IPS-15b (cell line): ENCODE measurements at regions not wholly inside any gene's neighbourhood (a gene's known extent, or its start where the extent isn't known, plus 50 kb on each side); places are given as distances from the start of the nearest gene placed in this dataset.
"Not testable (repeated sequence)": the region's sequence is repeated elsewhere in the genome, so short reads cannot be mapped to it uniquely, and the experiment has no call there.

Experiments
- H3K27me3 ChIP-seq: one replicate; pipeline ENCODE4 v1.6.1; 2013; ENCODE audit warnings: low read length; ENCODE audit not compliant: control insufficient read depth, insufficient read depth
- H3K36me3 ChIP-seq: one replicate; pipeline ENCODE4 v1.6.1; 2013; ENCODE audit warnings: low read length; ENCODE audit not compliant: control insufficient read depth, insufficient read depth
- H3K4me1 ChIP-seq: one replicate; pipeline ENCODE4 v1.6.1; 2013; ENCODE audit warnings: mild to moderate bottlenecking, low read length; ENCODE audit not compliant: control insufficient read depth, insufficient read depth
- H3K4me3 ChIP-seq: one replicate; pipeline ENCODE4 v1.5.1; 2013; ENCODE audit warnings: low read depth, low read length
- H3K9ac ChIP-seq: one replicate; pipeline ENCODE4 v1.6.1; 2013; ENCODE audit warnings: low read depth, mild to moderate bottlenecking, low read length
- H3K9me3 ChIP-seq: one replicate; pipeline ENCODE4 v1.6.1; 2013; ENCODE audit warnings: mild to moderate bottlenecking, low read length; ENCODE audit not compliant: control insufficient read depth, insufficient read depth

DNA sequence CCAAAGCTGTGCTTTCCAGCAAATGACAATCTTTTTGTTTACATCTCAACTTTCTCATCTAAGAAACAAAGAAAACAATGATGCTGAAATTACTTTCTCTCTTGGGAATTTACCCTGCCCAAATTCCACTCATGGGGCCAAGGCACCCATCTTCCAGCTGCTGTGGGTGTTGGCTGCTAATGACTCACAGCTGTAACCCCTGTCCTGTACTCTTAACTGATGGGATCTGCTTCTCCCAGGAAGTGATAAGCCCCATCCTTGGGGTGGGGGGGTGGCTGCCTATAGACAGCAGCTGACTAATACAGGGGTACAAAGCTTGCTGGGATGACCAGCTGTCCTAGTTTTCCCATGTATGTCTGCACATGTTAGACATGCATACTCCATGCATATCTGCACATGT lies 938.6 kb downstream of the C6orf118 start:
- Histone ChIP-seq H3K4me3 (no peak overlapping the region), H3K9me3 (no peaks in the 10 kb centered on the region), H3K27me3 (no peaks in the 10 kb centered on the region), H3K36me3 (no peaks in the 10 kb centered on the region), H3K4me1 (no peaks in the 10 kb centered on the region), H3K9ac (no peak overlapping the region)

DNA sequence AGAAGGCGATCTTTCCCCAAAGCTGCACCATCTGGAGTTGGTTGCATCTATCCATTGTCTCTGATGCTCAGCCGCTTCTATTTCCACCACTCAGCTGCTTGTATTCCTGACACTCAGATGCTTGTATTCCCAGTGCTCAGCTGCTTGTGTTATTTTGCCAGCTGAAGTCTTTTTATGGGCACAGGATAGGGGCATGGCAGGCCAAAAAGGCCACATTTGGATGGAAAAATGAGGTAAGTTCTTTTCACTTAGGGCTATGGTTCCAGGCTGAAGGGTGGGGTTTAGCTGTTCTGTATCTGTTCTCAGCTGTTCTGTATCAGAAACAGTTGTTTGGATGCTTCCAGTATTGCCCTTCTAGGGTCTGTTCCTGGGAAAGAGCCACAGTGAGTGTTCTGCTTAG lies 944.9 kb downstream of the QKI start:
- Histone ChIP-seq H3K27me3 (no peaks in the 10 kb centered on the region), H3K36me3 (no peaks in the 10 kb centered on the region), H3K4me3 (no peak overlapping the region), H3K4me1 (no peaks in the 10 kb centered on the region), H3K9me3 (no peaks in the 10 kb centered on the region), H3K9ac (no peak overlapping the region)

DNA sequence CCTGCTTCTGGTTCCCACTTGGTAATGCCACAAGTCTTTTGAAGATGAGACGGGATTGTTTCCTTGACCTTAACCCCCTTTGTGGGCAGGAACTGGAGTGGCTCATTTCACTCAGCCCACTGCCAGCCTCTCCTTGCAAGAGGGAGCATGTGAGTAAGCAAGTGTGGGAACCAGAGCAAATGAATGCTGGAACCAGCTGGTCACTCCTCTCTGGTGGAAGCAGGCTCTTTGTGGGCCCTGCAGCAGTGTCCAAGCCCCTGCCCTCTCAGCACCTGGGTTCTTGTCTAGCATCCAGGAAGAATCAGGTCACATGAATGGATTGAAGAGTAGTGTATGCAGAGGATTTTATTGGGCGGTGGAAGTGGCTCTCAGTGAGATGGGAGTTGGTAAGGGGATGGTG lies 944.5 kb downstream of the QKI start:
- Histone ChIP-seq H3K4me1 (no peaks in the 10 kb centered on the region), H3K27me3 (no peaks in the 10 kb centered on the region), H3K9ac (no peak overlapping the region), H3K9me3 (no peaks in the 10 kb centered on the region), H3K36me3 (no peaks in the 10 kb centered on the region), H3K4me3 (no peak overlapping the region)

DNA sequence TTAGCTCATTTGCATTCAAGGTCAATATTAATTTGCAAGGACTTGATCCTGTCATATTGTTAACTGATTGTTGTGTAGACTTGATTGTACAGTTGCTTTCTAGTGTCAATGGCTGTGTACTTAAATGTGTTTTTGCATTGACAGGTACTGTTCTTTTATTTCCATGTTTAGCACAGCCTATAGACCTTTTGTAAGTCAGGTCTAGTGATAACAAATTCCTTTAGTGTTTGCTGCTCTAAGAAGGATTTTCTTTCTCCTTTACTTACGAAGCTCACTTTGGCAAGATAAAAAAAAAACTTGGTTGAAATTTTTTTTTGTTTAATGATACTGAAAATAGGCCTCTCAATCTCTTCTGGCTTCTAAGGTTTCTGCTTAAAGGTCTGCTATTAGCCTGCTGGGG lies 942.3 kb downstream of the QKI start:
- Histone ChIP-seq H3K27me3 (no peaks in the 10 kb centered on the region), H3K36me3 (no peaks in the 10 kb centered on the region), H3K9ac (no peak overlapping the region), H3K4me1 (no peaks in the 10 kb centered on the region), H3K9me3 (no peaks in the 10 kb centered on the region), H3K4me3 (no peak overlapping the region)

DNA sequence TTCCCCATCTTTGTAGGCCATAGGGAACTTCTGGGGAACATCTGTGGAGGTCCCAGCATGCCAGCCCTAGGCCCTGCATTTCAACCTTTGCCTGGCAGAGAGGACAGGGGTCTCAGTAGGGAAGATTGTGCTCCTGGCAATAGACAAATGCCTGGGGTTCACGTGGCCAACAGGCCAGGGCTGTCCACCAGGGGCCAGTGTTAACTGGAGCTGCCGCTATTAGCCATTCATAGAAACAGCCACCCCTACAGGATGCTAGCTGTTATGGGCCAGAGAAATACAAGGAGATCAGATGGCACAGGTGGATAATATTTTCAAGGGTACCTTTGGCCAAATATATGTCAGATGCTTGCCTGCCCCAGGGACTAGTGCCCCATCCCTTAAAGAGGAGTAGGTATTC lies 932.9 kb downstream of the QKI start:
- H3K27me3 ChIP-seq = no peaks in the 10 kb centered on the region
- no peak overlapping the region for H3K4me3 ChIP-seq
- H3K36me3 ChIP-seq = no peaks in the 10 kb centered on the region
- peaks cover 7% of the 10 kb centered on the region for H3K4me1 ChIP-seq
- no peak overlapping the region for H3K9ac ChIP-seq
- no peaks in the 10 kb centered on the region for H3K9me3 ChIP-seq

DNA sequence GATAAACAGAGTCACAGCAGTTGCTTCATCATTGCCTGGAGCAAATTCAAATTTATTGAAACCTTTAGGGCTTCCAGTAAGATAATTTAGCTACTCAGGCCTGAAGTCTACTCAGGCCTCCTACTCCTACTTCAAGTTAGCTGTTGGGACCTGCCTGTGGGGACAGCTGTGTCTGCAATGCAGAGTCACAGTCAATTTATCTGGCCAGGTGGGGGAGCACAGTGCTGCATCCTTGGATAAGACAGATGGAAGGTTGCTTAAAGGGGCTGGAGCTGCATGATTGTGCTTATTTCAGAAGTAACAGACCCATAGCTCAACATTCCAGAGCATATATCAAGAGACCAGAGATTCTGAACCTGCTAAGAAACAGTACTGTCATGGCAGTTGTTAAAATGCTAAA lies 932.1 kb downstream of the QKI start:
- H3K36me3 ChIP-seq = no peaks in the 10 kb centered on the region
- H3K27me3 ChIP-seq = no peaks in the 10 kb centered on the region
- H3K9ac ChIP-seq = no peak overlapping the region
- peaks cover 7% of the 10 kb centered on the region for H3K4me1 ChIP-seq
- H3K9me3 ChIP-seq = no peaks in the 10 kb centered on the region
- no peak overlapping the region for H3K4me3 ChIP-seq

DNA sequence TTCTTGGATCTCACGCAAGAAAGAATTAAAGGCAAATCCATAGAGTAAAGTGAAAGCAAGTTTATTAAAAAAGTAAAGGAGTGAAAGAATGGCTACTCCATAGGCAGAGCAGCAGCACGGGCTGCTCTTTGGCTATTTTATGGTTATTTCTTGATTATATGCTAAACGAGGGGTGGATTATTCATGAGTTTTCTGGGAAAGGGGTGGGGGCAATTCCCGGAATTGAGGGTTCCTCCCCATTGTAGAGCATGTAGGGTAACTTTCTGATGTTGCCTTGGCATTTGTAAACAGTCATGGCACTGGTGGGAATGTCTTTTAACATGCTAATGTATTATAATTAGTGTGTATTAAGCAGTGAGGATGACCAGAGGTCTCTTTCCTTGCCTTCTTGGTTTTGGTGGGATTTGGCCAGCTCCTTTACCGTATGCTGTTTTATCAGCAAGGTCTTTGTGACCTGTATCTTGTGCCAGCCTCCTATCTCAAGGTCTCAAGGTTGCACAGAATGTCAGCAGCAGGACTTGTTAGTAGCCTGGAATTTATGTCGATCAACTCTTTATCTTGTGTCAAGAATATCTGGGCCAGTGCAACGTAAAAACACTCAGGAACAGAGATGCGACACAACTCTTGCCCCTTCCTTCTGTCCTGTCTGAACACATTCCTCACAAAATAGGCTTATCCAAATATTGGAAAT lies 931.4 kb downstream of the QKI start:
- Histone ChIP-seq H3K4me3 (no peak overlapping the region), H3K36me3 (no peaks in the 10 kb centered on the region), H3K27me3 (no peaks in the 10 kb centered on the region), H3K9ac (no peak overlapping the region), H3K4me1 (peaks cover 7% of the 10 kb centered on the region), H3K9me3 (no peaks in the 10 kb centered on the region)

DNA sequence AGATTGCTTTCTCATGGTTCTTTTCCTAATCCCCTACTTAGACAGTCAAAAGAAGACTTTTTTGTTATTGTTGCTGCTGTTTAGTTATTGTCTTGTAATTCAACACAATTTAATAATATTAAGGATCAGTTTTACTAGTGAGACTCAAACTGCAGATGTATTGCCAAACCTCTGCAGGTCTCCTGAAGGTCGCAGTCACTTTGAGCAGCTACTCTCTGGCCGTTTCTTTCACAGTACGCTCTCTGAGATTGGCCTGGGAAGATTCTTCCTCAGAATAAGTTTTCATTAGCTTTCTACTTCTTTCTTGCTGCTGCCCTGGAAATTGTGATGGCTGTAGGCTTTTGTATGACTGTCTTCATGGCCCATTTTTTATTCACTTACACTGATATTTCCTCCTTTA lies 930.8 kb downstream of the QKI start:
- no peak overlapping the region for H3K9ac ChIP-seq
- no peaks in the 10 kb centered on the region for H3K36me3 ChIP-seq
- H3K4me1 ChIP-seq = peaks cover 7% of the 10 kb centered on the region
- H3K27me3 ChIP-seq = no peaks in the 10 kb centered on the region
- H3K9me3 ChIP-seq = no peaks in the 10 kb centered on the region
- H3K4me3 ChIP-seq = no peak overlapping the region

DNA sequence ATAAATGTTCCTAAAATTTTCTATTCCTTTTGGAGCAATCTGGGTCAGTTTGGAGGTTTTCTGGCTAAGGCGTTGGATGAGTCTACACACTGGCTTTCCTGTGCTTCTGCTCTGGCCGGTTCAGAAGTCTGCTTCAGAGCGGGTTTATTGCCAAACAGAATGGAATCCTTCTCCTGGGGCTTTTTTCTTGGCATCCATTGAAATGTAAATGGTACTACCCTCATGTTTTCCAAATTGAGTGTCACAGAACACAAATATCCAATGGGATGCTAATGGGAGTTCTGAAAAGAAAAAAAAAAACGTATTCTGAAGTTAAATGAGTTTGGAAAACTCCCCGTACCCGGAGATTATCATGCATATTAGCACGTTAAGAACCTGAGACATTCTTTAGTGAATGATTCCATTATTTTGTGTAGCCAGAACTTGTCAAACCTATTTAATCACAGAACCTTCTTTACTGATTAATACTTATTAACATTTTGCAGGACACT lies 930.3 kb downstream of the QKI start:
- Histone ChIP-seq H3K4me1 (peaks cover 7% of the 10 kb centered on the region), H3K9me3 (no peaks in the 10 kb centered on the region), H3K27me3 (no peaks in the 10 kb centered on the region), H3K36me3 (no peaks in the 10 kb centered on the region), H3K4me3 (no peak overlapping the region), H3K9ac (no peak overlapping the region)

DNA sequence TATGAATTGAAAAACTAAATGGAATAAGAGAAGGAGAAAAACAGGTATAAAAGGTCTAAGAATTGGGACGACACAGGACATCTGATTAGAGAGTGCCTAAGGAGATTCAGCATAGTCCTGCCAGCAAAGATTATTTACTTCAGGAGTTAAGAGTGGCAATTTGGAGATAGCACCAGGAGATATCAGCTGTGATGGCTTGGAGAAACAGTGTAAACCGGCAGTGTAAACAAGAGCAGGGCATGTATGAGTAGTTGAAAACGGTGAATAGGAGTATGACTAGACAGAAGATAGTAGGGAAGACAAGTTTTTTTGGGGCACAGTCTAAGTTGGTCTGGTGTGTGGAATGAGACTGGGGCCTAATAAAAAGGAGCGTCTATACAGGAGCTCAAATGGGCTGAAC lies 924.9 kb downstream of the QKI start:
- not testable (repeated sequence) for H3K9ac ChIP-seq, H3K27me3 ChIP-seq, H3K4me3 ChIP-seq, H3K9me3 ChIP-seq, H3K4me1 ChIP-seq, H3K36me3 ChIP-seq

DNA sequence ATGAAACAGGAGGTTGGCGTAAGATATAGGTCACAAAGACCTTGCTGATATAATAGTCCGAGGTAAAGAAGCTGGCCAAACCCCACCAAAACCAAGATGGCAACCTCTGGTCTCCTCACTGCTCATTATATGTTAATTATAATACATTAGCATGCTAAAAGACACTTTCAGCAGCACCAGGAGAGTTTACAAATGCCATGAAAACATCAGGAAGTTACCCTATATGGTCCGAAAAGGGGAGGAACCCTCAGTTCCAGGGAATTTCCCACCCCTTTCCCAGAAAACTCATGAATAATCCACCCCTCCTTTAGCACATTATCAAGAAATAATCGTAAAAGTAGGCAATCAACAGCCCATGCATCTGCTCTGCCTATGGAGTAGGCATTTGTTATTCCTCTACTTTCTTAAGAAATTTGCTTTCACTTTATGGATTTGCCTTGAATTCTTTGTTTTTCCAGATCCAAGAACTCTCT lies 923.4 kb downstream of the QKI start:
- Histone ChIP-seq H3K27me3 (no peaks in the 10 kb centered on the region), H3K36me3 (no peaks in the 10 kb centered on the region), H3K9me3 (no peaks in the 10 kb centered on the region), H3K9ac (no peak overlapping the region), H3K4me1 (no peaks in the 10 kb centered on the region), H3K4me3 (no peak overlapping the region)

DNA sequence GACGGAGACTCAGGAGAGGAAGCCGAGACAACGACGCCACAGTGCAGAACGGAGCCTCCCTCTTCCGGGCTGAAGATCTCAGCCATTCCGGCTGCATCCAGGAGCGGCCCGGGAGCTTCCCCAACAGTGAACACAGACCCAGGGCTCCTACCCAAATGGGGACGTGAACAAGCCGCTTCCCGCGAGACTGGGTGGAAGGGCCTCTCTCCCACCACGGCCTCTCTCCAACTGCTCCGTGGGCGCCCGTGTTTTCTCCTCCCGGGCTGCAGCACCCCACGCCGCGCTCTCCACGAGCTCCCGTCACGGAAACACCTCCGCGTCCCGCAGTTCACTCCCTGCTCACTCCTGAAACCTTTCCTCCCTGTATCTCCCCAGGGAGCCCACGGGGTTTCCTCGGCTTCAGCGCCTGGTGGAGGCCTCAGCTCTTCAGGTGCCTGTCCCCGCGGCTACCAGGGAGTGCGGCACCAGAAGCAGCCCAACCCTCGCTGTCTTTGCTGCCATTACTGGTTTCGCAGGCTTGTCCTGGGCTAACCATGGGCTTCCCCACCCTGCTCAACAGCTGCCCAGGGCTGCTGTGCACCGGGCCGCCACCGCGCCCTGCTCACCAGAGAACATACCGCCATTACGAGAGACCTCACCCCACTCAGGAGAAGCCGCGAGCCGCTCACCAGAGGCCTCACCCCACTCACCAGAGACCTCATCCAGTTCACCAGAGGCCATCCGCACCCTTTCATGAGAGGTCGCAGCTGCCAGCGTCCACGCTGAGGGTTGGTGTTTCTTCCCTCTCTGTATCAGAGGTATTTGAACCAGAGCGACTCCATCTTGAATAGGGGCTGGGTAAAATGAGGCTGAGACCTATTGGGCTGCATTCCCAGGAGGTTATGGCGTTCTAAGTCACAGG lies 922.8 kb downstream of the QKI start:
- H3K4me1 ChIP-seq = no peaks in the 10 kb centered on the region
- H3K9ac ChIP-seq = no peak overlapping the region
- no peaks in the 10 kb centered on the region for H3K27me3 ChIP-seq
- H3K4me3 ChIP-seq = no peak overlapping the region
- H3K9me3 ChIP-seq = no peaks in the 10 kb centered on the region
- no peaks in the 10 kb centered on the region for H3K36me3 ChIP-seq
